Putamen (tissue), 1 donor: ENCODE measurements at regions not wholly inside any gene's neighbourhood (a gene's known extent, or its start where the extent isn't known, plus 50 kb on each side); places are given as distances from the start of the nearest gene placed in this dataset.
A peak's percentile ranks its signal among the peaks of the same experiment; 100 is the strongest.
"Not testable (repeated sequence)": the region's sequence is repeated elsewhere in the genome, so short reads cannot be mapped to it uniquely, and the experiment has no call there.

Experiments used
- DNase-seq: peaks from one replicate; pipeline ENCODE4 v3.0.0-alpha.2; 2016; ENCODE audit warnings: low spot score

DNA sequence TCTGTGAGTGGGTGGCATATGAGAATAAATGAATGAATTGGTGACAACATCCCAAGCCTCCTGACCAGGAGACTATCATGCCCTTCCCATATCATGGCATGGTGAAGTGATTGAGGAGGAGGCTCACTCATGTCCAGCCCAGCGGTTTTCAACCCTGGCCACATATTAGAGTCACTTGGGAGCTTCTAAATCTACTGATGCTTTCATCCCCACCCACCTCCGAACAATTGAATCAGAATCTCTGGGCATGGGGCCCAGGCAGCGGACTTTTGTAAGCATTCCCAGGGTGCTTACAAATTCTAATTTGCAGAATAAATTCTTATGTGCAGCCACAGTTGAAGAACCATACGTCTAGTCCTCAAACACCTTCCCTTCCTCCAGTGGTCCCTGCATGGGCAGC lies 81.7 kb upstream of the SEC11C start:
- no peak for DNase-seq

DNA sequence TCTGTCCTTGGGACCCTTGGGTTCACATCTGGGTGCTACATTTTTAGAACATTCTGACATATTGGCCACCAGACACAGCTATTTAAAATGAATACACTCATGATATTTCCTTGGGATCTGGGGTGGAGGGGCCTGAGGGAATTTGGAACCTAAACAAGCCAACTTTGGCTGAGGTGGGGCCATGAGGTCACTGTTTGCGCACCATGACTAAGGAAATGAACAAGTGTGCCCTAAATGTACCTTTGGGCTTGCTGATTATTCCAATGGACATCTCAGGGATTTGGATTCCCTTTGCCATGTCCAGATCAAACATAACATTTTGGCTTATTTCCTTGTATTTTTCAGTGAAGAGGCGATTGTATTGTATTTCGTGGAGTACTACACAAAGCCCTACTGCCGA lies 80.5 kb upstream of the SEC11C start:
- no peak for DNase-seq

DNA sequence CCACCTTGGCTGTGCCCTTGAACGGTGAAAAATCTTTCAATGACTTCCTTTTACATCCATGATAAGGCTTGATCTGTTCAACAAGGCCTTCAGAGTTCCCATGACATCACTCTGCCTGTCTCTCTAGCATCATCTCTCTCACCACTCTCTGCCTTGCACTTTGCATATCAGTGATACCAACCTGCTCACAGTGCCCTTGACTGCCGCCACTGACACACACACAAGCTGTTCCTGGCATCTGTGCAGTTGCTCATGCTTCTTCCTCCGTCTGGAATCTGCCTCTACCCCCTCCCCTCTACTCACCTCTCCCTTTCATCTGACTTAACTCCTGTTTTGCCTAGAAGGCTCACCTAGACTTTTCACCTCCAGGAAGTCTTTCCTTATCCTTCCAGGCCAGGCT lies 79.1 kb upstream of the SEC11C start:
- no peak for DNase-seq

GRCh38 chr18:59061914-59062642 lies 77.6 kb upstream of the SEC11C start:
- DNase-seq, result no peak

- no peak for DNase-seq
Measured at GRCh38 chr18:59062643-59063006, 77.1 kb upstream of the SEC11C start.

- no peak for DNase-seq
Measured at GRCh38 chr18:59063300-59063906, 76.3 kb upstream of the SEC11C start.

DNA sequence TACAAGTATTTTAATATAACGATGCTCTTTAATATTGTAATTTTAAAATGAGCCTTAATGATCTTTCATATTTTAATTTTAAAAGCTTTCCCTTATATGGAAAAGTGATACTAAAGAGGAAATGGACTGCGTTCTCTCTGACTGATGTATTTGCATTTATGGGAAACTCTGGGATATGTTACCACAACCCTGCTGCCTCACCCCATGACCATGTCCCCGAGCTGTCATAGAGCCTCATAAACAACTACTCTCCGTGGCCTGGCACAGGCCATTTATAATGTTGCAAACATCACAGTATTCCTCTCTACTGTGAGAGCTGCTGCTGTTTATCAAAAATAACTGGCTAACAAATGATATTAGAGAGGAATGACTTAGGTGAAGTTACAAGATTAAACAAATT lies 75.8 kb upstream of the SEC11C start:
- DNase-seq, result no peak

GRCh38 chr18:59065684-59066083 lies 74.0 kb upstream of the SEC11C start:
- no peak for DNase-seq

GRCh38 chr18:59067873-59068272 lies 71.8 kb upstream of the SEC11C start:
- DNase-seq, result peak; percentile 23

DNA sequence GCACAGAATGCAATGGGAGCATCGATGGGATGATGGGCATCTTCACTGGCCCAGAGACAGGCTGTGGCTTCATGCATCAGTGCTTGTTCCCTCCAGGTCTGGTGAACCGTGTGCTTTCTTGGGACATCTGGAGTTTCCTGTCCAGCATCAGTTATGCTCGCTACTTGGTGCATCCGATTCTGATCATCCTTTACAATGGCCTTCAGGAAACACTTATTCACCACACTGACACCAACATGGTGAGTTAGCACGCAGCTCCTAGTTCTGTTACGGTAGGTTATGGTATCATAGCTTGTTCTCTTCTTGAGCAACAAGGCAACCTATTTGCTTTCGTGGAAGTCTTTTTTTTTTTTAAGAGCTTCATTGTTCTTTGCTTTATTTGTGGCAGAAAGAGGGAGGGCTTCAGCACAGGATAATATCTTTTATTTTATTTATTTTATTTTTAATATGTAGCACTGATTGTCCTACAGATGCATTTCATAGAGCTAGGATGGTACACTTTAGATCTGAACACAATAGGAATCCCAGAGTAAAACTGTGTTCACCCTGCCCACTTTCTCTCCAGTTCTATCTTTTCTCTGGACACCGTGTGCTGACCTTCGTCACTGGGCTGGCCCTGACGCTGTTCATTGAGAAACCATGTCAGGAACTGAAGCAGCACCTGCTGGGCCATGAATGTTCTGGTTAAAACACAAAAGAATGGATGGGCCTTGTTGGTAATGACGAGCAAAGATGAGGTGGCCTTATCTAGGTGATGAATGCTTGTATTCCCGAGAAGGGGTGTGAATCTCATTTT lies 71.2 kb upstream of the SEC11C start:
- no peak for DNase-seq

DNA sequence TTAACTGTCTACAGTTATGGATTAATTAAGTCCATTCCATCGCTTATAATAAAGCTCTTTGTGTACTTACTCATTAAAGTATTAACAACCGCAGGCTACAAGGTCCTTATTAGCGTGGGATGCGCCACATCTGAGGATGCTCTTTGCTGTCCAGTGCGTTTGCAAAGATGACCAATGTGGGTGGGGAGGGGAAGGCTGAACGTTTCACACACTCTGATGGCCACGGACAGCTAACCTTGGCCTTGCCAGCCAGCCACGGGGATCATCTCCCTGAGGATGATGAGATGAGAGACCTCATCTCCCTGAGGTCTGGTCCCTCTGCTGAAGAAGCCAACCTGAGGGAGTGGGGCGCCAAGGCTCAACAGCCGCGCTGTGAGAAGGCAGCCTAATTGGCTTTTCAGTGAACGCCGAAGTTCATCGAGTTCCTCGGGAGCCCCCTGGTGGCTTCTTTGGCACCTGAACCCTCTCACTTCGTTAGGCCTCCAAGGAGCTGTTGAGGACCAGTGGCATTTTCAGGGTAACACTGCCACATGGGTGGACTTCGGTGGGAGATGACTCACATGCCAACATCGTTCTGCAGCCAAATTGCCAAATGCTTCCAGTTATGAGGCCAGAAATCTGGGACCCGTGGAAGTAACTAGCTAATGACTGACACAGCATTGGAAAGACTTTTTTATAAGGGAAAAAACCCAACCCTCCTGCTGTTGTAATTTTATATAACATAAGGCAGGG lies 69.3 kb upstream of the SEC11C start:
- peak; percentile 84 for DNase-seq

GRCh38 chr18:59072727-59073421 lies 66.8 kb upstream of the SEC11C start:
- no peak for DNase-seq

DNA sequence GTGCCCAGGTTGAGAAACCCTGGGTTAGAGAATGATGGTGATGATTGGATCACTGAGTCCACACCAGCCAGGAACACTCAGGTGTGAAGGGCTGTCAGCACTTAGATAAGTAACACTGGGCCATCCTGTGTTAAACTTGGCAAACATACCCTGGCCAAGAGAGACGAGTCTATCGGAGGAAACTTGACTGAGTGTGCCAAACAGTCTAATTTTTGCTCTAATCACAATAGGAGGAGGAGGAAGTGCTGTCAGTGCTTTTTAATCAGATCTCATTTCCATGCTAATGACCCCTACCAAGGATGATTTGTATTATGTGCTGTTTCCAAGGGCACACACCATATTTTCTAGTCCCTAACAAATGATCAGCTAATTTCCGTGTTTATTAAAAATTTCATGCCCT lies 63.8 kb upstream of the SEC11C start:
- DNase-seq, result no peak

GRCh38 chr18:59079264-59079663 lies 60.4 kb upstream of the SEC11C start:
- DNase-seq, result no peak

- not testable (repeated sequence) for DNase-seq
Measured at GRCh38 chr18:59079687-59080501, 59.8 kb upstream of the SEC11C start.

- no peak for DNase-seq
Measured at GRCh38 chr18:59083136-59083818, 56.4 kb upstream of the SEC11C start.

DNA sequence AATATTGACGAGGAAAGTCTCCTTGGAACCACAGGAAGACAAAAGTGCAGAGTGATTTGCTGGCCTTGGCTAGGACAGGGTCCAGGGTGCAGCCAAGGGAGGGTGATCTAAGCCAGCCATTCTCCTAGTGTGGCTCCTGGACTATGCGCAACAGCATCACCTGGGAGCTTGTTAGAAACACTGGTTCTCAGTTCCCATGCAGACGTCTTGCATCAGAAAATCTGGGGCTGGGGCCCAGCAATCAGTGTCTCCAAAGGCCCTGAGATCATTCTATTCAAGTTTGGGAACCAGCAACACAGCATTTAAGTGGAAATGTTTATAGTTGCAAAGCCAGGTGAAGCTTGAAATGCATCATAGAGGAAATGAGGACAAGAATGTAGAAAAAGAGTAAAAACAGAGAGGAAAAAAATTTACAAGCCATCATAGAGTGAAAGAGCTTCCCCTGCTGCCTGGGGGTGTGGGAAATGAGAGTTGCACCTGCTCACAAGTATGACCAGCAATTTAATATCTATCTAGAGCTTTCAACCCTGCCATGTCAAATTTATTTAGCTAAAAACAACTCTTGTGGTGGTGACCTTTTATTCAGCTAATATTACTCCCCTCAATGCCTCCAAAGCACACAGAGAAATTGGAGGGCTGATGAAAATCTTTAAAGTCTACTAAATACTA lies 54.4 kb upstream of the SEC11C start:
- DNase-seq, result no peak

DNA sequence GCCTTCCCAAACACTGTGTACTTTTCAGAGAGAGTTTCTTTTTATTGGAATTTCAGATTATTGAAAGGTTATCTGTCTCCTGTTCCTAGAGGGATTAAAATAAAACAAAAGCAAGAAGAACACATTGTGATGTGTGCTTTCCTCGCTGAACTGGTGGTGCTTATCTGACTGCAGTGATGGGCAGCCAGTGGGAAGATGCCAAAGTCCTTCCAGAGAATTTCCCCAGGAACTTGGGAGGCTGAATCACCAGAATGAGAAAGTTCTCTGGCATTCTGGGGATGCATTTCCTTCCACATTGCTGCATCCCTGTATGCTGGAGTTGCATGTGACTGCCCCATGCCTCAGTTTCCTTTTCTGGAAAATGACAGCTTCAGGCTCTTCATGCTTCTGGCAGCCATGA lies 53.9 kb upstream of the SEC11C start:
- no peak for DNase-seq

DNA sequence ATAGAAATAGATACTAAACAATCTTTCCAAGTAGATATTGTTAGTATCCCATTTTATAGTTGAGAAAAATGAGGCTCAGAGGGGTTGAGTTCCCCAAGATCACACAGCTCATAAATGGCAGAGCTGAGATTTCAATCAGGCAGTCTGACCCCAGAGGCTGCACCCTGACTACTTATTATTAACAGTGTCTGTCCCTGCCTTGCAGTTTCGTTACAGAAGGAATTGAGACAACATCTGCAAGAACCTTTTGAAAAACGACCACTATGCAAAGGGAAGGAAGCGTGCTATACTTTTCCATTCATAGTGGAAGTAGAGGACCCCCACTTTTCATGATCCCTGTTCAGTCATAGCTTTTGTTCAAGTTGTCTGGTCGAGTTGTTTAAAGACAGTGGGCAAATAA lies 53.2 kb upstream of the SEC11C start:
- DNase-seq, result no peak

DNA sequence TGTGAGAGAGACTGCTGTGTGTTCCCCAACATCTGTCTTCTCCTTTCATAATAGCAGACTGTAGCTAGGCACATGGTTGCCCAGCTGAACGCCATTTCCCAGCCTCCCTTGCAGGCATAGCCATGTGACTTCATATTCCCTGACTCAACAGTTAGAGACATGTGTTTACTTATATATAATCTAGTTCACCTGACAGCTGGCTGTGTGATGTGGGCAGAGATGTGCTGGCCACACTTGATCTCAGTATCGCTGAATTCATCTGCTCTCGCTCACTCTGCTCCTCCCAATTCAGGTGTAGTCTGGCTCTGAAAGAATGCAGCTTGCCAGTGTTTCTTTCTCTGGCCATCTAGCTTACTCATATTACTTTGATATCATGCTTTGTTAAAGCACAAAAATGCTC lies 52.3 kb upstream of the SEC11C start:
- no peak for DNase-seq
